ENCODE measurements at regions not wholly inside any gene's neighbourhood (a gene's known extent, or its start where the extent isn't known, plus 50 kb on each side); places are given as distances from the start of the nearest gene placed in this dataset.

DNA sequence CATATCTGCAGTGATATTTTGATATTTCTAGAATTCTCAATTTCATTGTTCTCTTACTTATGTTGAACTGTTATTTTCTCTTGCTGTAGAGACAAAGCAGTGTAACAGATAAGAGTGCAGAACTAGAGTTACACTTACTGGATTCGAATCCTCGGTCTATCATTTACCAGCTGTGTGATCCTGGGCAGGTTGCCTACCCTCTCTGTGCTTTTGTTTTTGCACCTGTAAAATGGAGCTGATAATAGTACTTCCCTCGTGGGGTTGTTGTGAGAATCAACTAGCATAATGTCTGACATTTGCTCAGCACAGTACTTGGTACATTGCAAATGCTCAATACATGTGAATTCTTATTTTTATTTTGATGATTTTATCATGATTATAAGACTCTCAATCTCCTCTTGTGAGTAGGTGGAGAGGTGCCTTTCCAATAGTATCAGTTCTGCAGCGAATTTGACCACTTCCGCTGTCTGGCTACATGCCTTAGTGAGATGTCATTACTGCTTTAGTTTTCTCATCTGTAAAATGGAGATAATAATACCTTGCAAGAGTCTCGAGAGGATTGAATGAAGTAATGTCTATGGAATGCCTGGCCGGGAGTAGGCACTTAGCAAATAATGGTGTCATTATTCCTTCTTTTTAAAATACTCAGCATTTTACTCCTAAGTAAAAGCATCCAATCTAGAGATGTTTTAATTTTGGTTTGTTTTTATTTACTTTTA is 312.2 kb upstream of the MAF start:
- TF ChIP-seq POLR2A (IDR thresholded peaks at IDR 0.05) (no peak), EP300 (IDR thresholded peaks at IDR 0.05) (no peak), POLR2AphosphoS5 (IDR thresholded peaks at IDR 0.05) (no peak)
- TF ChIP-seq, protein P1, sequence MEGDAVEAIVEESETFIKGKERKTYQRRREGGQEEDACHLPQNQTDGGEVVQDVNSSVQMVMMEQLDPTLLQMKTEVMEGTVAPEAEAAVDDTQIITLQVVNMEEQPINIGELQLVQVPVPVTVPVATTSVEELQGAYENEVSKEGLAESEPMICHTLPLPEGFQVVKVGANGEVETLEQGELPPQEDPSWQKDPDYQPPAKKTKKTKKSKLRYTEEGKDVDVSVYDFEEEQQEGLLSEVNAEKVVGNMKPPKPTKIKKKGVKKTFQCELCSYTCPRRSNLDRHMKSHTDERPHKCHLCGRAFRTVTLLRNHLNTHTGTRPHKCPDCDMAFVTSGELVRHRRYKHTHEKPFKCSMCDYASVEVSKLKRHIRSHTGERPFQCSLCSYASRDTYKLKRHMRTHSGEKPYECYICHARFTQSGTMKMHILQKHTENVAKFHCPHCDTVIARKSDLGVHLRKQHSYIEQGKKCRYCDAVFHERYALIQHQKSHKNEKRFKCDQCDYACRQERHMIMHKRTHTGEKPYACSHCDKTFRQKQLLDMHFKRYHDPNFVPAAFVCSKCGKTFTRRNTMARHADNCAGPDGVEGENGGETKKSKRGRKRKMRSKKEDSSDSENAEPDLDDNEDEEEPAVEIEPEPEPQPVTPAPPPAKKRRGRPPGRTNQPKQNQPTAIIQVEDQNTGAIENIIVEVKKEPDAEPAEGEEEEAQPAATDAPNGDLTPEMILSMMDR (IDR thresholded peaks at IDR 0.05) = no peak
